IPS-20b (cell line): ENCODE measurements at regions not wholly inside any gene's neighbourhood (a gene's known extent, or its start where the extent isn't known, plus 50 kb on each side); places are given as distances from the start of the nearest gene placed in this dataset.
"Not testable (repeated sequence)": the region's sequence is repeated elsewhere in the genome, so short reads cannot be mapped to it uniquely, and the experiment has no call there.

Experiments
- H3K27ac ChIP-seq: one replicate; pipeline ENCODE4 v1.5.1; 2013; ENCODE audit warnings: low read length
- H3K27me3 ChIP-seq: 2 replicates; pipeline ENCODE4 v1.6.1; 2013; ENCODE audit warnings: mild to moderate bottlenecking, low read length, inconsistent platforms; ENCODE audit not compliant: insufficient read depth
- H3K36me3 ChIP-seq: 2 replicates; pipeline ENCODE4 v1.6.1; 2013; ENCODE audit warnings: low read depth, mild to moderate bottlenecking, inconsistent platforms, low read length, moderate library complexity; ENCODE audit not compliant: insufficient read depth
- H3K4me1 ChIP-seq: 2 replicates; pipeline ENCODE4 v1.6.1; 2013; ENCODE audit warnings: mild to moderate bottlenecking, control low read depth, inconsistent platforms, low read length, moderate library complexity; ENCODE audit not compliant: insufficient read depth
- H3K4me3 ChIP-seq: 2 replicates; pipeline ENCODE4 v1.5.1; 2013; ENCODE audit warnings: mild to moderate bottlenecking, low read length, inconsistent platforms
- H3K9ac ChIP-seq: 2 replicates; pipeline ENCODE4 v1.6.1; 2013; ENCODE audit warnings: low read depth, mild to moderate bottlenecking, inconsistent platforms, low read length, moderate library complexity
- H3K9me3 ChIP-seq: 2 replicates; pipeline ENCODE4 v1.6.1; 2013; ENCODE audit warnings: mild to moderate bottlenecking, low read depth, low read length, inconsistent platforms; ENCODE audit not compliant: insufficient read depth

DNA sequence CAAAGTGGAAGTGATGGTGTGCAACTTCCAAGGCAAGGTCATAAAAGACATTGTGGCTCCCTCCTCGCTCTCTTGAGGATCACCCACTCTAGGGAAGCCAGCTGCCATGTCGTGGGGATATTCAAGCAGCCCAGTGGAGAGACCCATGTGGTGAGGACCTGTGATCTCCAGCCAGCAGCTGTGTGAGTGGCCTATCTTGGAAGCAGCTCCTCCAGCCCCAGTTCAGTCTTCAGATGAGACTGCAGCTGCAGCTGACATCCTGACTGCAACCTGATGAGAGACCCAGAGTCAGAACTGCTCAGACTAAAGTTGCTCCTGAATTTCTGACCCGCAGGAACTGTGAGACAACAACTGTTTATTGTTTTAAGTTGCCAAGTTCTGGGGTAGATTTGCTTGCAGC lies 86.4 kb upstream of the GRK3 start:
- H3K4me3 ChIP-seq = no peak overlapping the region
- H3K27me3 ChIP-seq = no peaks in the 10 kb centered on the region
- no peaks in the 10 kb centered on the region for H3K4me1 ChIP-seq
- no peak overlapping the region for H3K27ac ChIP-seq
- no peak overlapping the region for H3K9ac ChIP-seq
- H3K36me3 ChIP-seq = no peaks in the 10 kb centered on the region
- H3K9me3 ChIP-seq = peaks cover 4% of the 10 kb centered on the region; the same call in 1 of the 2 replicates

DNA sequence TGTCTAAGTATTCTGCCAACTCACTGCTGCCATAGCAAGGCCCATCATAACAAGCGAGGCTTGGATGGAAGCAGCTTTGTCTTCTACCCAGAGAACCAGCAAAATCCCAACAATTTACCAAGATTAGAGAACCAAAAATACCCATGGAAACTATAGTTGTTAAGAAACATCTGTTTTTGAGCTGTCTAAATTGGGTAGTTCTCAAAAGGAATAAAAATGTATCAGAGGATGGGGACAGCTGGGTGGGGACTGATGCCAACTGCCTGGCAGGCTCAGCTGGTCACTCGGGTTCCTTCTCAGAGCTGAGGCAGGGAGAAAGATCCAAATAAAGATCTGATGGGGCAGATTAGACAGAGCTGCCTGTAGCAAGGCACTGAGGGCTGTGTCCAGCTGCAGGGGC lies 85.9 kb upstream of the GRK3 start:
- peaks cover 4% of the 10 kb centered on the region; the same call in 1 of the 2 replicates for H3K9me3 ChIP-seq
- H3K27me3 ChIP-seq = no peaks in the 10 kb centered on the region
- no peaks in the 10 kb centered on the region for H3K4me1 ChIP-seq
- no peak overlapping the region for H3K27ac ChIP-seq
- H3K36me3 ChIP-seq = no peaks in the 10 kb centered on the region
- H3K9ac ChIP-seq = no peak overlapping the region
- no peak overlapping the region for H3K4me3 ChIP-seq

DNA sequence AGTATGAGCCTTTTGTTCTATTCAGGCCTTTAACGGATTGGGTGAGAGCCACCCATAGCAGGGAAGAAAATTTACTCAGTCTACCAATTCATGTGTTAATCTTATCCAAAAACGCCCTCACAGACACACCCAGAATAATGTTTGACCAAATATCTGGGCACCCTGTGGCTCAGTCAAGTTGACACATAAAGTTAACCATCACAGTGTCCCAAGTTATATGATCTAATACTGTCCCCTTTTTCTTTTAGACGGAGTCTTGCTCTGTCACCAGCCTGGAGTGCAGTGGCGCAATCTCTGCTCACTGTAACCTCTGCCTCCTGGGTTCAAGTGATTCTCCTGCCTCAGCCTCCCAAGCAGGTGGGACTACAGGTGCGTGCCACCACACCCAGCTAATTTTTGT lies 83.6 kb upstream of the GRK3 start:
- not testable (repeated sequence) for H3K36me3 ChIP-seq, H3K9ac ChIP-seq, H3K4me3 ChIP-seq, H3K27me3 ChIP-seq, H3K9me3 ChIP-seq, H3K27ac ChIP-seq, H3K4me1 ChIP-seq

DNA sequence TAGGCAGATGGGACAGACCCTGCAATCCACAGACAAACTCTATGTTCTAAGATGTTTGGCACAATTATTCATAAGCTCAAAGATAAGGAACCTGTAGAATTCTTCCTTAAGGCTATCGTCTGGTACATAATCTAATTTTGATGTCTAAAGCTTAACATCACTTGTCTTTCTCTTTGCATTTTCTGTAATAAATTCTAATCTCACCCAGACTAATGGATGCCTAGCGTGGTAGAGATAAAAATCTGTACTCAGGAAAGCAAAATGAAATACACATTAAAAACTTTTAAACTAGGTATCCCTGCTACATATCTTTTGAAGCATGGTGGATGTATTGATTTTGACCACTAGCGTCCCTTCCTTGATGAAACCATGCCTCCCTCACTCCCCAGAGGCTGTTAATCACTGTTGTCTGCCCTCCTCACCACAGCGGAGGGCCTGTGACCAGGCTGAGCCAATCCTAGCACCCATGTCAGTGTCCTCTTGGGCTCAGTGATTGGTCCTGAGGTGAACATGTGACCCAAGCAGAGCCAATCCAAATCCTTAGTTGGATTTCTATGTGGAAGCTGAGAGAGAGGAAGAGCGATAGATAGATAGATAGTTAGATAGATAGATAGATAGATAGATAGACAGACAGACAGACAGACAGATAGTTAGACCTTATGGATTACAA lies 82.2 kb upstream of the GRK3 start:
- Histone ChIP-seq H3K9ac (no peak overlapping the region), H3K4me3 (no peak overlapping the region), H3K9me3 (peaks cover 4% of the 10 kb centered on the region; the same call in 1 of the 2 replicates), H3K4me1 (no peaks in the 10 kb centered on the region), H3K36me3 (no peaks in the 10 kb centered on the region), H3K27me3 (no peaks in the 10 kb centered on the region), H3K27ac (no peak overlapping the region)

DNA sequence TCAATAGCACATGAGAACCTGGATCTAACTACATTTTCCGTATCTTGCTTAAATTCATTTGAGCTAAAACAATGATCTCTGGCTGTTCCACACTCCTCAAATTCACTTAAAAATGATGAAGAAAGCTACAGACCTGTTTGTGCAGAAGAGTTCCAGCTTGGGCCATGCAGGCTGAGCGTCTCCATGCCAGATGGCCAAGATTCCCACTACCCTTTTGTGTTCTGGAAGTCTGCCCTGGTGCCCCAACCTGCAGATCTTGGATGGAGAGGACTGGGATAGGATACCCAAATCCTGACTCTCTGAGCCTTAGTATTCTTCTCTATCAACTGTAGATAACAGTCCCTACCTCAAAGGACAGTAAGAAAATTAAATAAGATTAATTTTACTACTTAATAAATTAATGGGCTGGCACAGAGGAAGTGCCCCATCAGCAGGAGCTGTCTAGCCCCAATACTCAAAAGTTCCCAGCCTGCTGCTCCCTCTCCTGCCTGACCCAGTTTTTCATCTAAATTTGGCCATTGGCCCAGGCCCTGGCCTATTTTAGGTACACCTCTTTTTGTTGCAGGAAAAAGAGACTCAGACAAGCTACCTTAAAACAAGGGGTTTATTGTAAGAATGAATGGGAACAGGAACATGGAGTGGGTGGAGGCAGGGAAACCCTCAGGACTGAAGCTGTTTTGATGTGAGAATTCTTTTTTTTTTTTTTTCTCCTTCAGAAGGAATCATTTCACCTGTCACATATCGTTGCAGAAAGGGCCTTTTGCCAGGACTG lies 81.4 kb upstream of the GRK3 start:
- H3K9ac ChIP-seq = no peak overlapping the region

DNA sequence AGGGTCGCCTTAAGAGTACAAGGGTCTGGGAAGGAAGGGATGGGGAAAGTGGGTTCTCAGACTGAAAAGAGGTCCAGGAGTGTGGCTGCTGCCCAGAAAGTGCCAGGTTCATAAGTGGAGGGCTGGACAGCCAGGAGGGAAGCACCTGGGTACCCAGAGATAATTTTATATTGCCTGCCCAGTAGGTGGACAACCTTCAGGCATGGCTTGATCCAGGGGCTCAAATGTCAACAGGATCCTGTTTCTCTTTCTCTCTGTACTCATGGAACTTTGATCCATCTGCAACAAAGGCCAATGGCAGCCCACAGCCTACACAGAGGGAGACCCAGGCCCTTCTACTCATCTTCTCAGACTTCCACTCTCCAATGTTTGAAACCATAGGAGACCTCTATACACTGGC lies 80.5 kb upstream of the GRK3 start:
- no peaks in the 10 kb centered on the region for H3K36me3 ChIP-seq
- H3K27ac ChIP-seq = no peak overlapping the region
- no peak overlapping the region for H3K4me3 ChIP-seq
- H3K4me1 ChIP-seq = no peaks in the 10 kb centered on the region
- H3K9me3 ChIP-seq = no peaks in the 10 kb centered on the region
- no peak overlapping the region for H3K9ac ChIP-seq
- no peaks in the 10 kb centered on the region for H3K27me3 ChIP-seq

More for the DNA sequence above, 81.4 kb upstream of the GRK3 start:
- no peaks in the 10 kb centered on the region for H3K9me3 ChIP-seq
- H3K27me3 ChIP-seq = no peaks in the 10 kb centered on the region
- no peaks in the 10 kb centered on the region for H3K4me1 ChIP-seq
- no peak overlapping the region for H3K4me3 ChIP-seq
- no peaks in the 10 kb centered on the region for H3K36me3 ChIP-seq
- no peak overlapping the region for H3K27ac ChIP-seq

DNA sequence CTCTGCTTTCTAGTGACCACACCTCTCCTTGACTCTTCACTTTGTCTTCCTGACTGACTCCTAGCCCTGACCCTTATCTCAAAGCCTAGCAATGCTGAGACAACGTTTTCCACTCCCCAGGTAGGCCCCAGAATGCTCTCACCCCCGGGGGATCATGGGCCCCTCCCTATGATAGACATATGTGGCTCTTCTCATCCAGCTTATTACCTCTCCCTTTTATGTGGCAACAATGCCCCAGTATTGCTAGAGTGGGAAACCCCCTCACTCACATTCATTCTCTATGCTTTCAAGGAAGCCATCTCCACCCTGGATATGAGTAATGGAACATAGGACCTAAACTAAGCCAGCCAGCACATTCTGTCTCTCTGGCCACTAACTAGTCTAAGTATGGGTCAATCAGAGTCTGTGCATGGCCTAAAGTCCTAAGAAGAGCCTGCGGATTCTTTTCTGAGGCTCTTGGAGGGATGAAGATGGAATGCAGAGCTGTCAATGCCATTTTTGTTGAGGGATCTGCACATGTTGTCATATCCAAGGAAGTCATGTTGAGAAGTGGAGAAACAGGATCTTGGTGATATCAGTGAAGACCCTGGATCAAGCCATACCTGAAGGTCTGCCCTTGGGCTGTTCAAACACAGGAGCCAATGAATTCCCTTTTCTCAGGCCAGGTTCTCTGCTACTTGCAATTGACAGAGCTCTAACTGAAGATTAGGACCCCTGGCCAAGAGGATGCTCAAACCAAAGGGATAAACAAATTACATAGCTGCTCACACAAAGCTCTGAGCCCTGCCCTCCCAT lies 79.8 kb upstream of the GRK3 start:
- Histone ChIP-seq H3K4me3 (no peak overlapping the region), H3K27ac (no peak overlapping the region), H3K9ac (no peak overlapping the region), H3K4me1 (no peaks in the 10 kb centered on the region), H3K27me3 (no peaks in the 10 kb centered on the region), H3K36me3 (no peaks in the 10 kb centered on the region), H3K9me3 (no peaks in the 10 kb centered on the region)

DNA sequence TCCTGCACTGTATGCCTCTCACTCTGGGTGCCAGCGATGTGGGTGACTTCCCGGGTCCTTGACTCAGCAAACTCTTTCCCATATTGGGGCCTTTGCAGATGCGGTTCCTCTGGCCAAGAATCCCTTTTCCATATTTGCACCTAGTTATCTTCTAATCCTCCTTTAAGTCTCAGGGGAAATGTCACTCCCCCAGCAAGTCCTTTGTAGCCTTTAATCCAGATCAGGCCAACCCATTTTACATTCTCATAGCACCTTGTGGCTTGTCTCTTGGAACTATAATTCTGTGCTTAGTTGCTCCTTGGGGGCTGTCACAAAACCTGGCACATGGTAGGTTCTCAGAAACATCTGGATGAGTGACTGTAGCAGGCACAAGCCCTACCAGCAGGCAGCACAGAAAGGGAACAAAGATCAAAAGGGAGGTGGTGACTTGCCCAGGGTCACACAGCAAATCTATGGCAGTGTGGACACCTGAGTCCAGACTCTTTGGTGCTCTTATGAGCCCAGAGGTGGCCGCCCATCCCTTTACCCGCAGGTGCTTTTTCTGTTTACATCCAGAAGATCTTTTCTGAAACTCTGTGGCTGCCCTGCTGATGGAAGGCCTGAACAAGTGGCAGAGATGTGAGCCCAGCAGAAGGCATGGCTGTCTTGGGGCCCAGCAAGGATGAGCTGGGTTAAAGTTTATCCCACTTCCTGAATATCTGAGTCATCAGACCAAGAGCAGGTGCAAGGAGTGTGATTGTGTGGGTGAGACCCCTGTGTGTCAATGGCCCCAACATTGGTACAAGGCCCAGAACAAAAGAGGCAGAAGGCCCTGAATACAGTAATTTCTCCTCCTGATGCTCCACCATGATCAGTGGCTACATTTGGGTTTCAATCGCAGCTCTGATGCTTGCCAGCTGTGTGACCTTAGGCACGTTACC lies 78.6 kb upstream of the GRK3 start:
- Histone ChIP-seq H3K27ac (no peak overlapping the region), H3K9me3 (no peaks in the 10 kb centered on the region), H3K4me1 (no peaks in the 10 kb centered on the region), H3K9ac (no peak overlapping the region), H3K4me3 (no peak overlapping the region), H3K27me3 (no peaks in the 10 kb centered on the region), H3K36me3 (no peaks in the 10 kb centered on the region)

DNA sequence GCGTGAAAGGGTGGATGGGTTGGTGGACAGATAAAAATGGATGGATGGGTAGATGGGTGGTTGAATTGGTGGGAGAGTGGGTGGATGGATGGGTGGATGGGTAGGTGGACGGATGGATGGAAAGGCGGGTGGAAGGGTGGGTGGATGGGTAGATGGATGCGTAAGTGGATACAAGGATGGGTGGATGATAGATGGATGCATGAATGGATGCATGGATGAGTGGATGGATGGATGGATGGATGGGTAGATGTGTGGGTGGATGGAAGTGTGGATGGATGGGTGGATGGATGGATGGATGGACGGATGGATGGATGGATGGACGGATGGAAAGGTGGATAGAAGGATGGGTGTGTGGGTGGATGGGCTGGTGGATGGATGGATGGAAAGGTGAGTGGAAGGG lies 77.0 kb upstream of the GRK3 start:
- Histone ChIP-seq H3K27ac (no peak overlapping the region), H3K9ac (no peak overlapping the region), H3K36me3 (no peaks in the 10 kb centered on the region), H3K4me1 (no peaks in the 10 kb centered on the region), H3K9me3 (no peaks in the 10 kb centered on the region), H3K4me3 (no peak overlapping the region), H3K27me3 (no peaks in the 10 kb centered on the region)

DNA sequence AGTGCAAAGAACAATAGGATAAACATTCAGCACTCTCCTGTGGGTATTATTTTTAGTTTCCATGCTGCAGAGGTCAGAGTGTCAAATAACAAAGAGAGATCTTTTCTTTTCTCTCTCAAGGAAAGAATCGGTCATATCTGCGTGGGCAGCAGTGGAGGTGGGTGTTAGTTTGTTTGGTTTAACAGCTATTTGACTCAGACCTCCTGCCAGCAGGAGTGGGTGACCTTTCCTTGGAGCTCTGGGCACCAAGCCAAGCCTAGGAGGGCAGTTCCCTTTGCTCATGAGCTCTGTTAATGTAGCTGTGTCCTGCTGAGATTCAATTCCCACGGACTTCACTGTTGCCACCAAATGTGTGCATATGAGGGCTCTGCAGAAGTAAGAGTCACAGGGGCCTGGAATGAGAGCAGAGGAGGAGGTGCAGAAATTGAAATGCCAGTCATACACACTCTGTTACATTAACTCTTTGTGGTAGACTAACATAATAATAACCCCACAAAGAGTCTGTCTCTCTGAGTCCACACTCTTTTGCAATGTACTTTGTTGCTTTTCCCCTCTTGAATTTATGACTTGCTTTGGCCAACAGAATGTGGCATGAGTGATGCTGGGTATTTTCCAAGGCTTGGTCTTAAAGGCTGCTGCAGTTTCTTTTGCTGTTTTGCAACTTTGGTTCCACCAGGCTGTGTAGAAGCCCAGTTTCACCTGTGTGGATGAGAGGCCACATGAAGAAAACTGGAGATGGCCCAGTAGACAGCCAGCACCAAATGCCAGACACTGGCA lies 76.0 kb upstream of the GRK3 start:
- H3K27ac ChIP-seq = no peak overlapping the region
- no peaks in the 10 kb centered on the region for H3K36me3 ChIP-seq
- no peaks in the 10 kb centered on the region for H3K27me3 ChIP-seq
- no peaks in the 10 kb centered on the region for H3K9me3 ChIP-seq
- H3K4me1 ChIP-seq = no peaks in the 10 kb centered on the region
- H3K9ac ChIP-seq = no peak overlapping the region
- H3K4me3 ChIP-seq = no peak overlapping the region
